ENCODE measurements at regions not wholly inside any gene's neighbourhood (a gene's known extent, or its start where the extent isn't known, plus 50 kb on each side); places are given as distances from the start of the nearest gene placed in this dataset.
"Not testable (repeated sequence)": the region's sequence is repeated elsewhere in the genome, so short reads cannot be mapped to it uniquely, and the experiment has no call there.

DNA sequence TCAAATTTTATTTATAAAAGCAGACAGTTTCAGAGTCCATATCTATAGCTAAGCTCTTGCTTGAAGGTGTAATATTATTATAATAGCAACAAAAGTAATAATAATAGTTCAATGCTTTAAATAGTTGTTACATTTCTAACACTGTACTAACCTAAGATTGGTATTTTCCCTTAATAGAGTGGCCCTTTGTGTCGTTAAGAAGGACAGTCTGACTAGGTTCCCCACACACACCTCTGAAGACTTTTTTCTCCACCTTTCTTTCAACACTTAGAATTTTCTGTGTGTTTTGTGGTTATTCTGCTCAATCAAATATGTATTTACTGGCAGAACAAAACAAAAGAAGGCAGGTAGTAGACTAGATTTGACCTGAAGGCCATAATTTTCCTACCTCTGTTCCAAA is 223.2 kb upstream of the ACO1 start:
- no peaks in the 10 kb centered on the region for H3K27me3 Mint-ChIP-seq (ENCODE audit: unreplicated experiment)
- no peak for DNase-seq
- no peaks in the 10 kb centered on the region for H3K4me1 Mint-ChIP-seq (ENCODE audit: low read depth, unreplicated experiment)
- H3K9me3 Mint-ChIP-seq (ENCODE audit: unreplicated experiment), result peaks cover 2% of the 10 kb centered on the region
- no peak overlapping the region for H3K27ac Mint-ChIP-seq (ENCODE audit: unreplicated experiment)
- no peaks in the 10 kb centered on the region for H3K36me3 Mint-ChIP-seq (ENCODE audit: unreplicated experiment)
- TF ChIP-seq CTCF (IDR thresholded peaks at IDR 0.05; ENCODE audit: partially characterized antibody, unreplicated experiment), result no peak
- no peak overlapping the region for H3K4me3 Mint-ChIP-seq (ENCODE audit: unreplicated experiment)

DNA sequence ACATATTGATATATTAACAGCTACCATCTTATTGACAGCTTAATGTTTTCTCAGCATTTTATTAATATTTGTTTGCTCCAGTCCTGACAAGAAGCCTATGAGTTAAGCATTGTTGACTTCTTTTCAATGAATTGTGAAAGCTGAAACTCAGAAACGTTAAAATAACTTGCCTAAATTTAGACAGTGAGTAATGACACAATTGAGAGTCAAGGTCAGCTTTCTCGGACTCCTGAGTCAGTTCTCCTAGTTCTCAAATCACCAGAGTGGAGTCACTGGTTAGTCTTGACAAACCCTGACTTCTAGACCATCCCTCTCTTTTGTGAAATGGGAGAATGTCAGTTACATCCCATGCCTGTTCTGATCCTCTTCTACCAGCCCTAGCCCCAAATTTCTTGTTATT is 222.7 kb upstream of the ACO1 start:
- Mint-ChIP-seq H3K4me1 (ENCODE audit: low read depth, unreplicated experiment) (no peaks in the 10 kb centered on the region), H3K36me3 (ENCODE audit: unreplicated experiment) (no peaks in the 10 kb centered on the region), H3K27me3 (ENCODE audit: unreplicated experiment) (no peaks in the 10 kb centered on the region), H3K9me3 (ENCODE audit: unreplicated experiment) (peaks cover 2% of the 10 kb centered on the region), H3K4me3 (ENCODE audit: unreplicated experiment) (no peak overlapping the region), H3K27ac (ENCODE audit: unreplicated experiment) (no peak overlapping the region)
- no peak for TF ChIP-seq CTCF (IDR thresholded peaks at IDR 0.05; ENCODE audit: partially characterized antibody, unreplicated experiment)
- DNase-seq, result no peak

- H3K4me1 Mint-ChIP-seq (ENCODE audit: low read depth, unreplicated experiment); H3K4me3 Mint-ChIP-seq (ENCODE audit: unreplicated experiment); H3K36me3 Mint-ChIP-seq (ENCODE audit: unreplicated experiment); DNase-seq; H3K9me3 Mint-ChIP-seq (ENCODE audit: unreplicated experiment); H3K27ac Mint-ChIP-seq (ENCODE audit: unreplicated experiment); H3K27me3 Mint-ChIP-seq (ENCODE audit: unreplicated experiment): not testable (repeated sequence)
Measured at GRCh38 chr9:32166316-32166715, 218.1 kb upstream of the ACO1 start.

- Mint-ChIP-seq H3K27me3 (ENCODE audit: unreplicated experiment) (no peaks in the 10 kb centered on the region), H3K4me3 (ENCODE audit: unreplicated experiment) (no peak overlapping the region), H3K36me3 (ENCODE audit: unreplicated experiment) (no peaks in the 10 kb centered on the region), H3K9me3 (ENCODE audit: unreplicated experiment) (no peaks in the 10 kb centered on the region), H3K4me1 (ENCODE audit: low read depth, unreplicated experiment) (no peaks in the 10 kb centered on the region), H3K27ac (ENCODE audit: unreplicated experiment) (no peak overlapping the region)
- no peak for DNase-seq
- TF ChIP-seq CTCF (IDR thresholded peaks at IDR 0.05; ENCODE audit: partially characterized antibody, unreplicated experiment), result no peak
Measured at GRCh38 chr9:32171339-32171738, 213.1 kb upstream of the ACO1 start.

DNA sequence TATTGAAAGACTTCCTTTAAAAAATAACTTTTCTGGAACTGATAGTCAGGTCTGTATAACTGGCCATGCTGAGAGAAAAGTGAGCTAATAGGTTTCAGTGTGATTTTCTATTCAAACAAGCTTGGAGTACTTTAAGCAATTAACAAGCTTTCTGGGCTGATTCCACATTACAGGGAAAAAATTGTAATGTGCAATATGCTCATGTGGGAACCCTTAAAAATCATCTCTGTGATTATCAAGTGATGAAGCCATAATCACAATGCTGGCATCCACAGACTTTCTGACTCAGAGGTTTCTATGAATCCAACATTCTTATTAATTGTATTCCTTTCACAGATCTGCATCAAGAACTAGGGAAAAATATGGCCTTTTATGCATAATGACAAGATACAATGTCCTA is 212.2 kb upstream of the ACO1 start:
- H3K27ac Mint-ChIP-seq (ENCODE audit: unreplicated experiment), result no peak overlapping the region
- H3K9me3 Mint-ChIP-seq (ENCODE audit: unreplicated experiment), result no peaks in the 10 kb centered on the region
- H3K4me3 Mint-ChIP-seq (ENCODE audit: unreplicated experiment), result no peak overlapping the region
- H3K27me3 Mint-ChIP-seq (ENCODE audit: unreplicated experiment), result no peaks in the 10 kb centered on the region
- no peaks in the 10 kb centered on the region for H3K4me1 Mint-ChIP-seq (ENCODE audit: low read depth, unreplicated experiment)
- no peak for DNase-seq
- TF ChIP-seq CTCF (IDR thresholded peaks at IDR 0.05; ENCODE audit: partially characterized antibody, unreplicated experiment), result no peak
- no peaks in the 10 kb centered on the region for H3K36me3 Mint-ChIP-seq (ENCODE audit: unreplicated experiment)

DNA sequence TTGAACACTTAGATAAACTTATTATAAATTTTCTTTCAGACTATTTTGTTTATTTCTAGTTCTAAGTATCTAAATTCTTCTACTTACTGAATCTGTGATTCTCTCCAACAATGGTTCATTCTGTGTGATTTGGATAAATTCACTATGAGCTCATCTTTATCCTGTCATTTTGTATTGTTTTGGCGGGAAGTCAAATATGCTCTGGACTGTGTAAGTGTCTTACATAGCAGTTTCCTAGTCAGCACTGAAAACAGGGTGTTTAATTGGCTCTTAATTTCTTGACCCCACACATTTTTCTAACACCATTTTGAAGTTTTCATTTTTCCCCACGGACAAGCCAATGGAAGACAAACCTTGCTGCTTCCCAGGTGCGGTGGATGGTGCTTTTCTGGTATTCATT is 207.0 kb upstream of the ACO1 start:
- no peak for TF ChIP-seq CTCF (IDR thresholded peaks at IDR 0.05; ENCODE audit: partially characterized antibody, unreplicated experiment)
- Mint-ChIP-seq H3K27ac (ENCODE audit: unreplicated experiment) (no peak overlapping the region), H3K9me3 (ENCODE audit: unreplicated experiment) (no peaks in the 10 kb centered on the region), H3K36me3 (ENCODE audit: unreplicated experiment) (no peaks in the 10 kb centered on the region), H3K4me3 (ENCODE audit: unreplicated experiment) (no peak overlapping the region), H3K4me1 (ENCODE audit: low read depth, unreplicated experiment) (no peaks in the 10 kb centered on the region), H3K27me3 (ENCODE audit: unreplicated experiment) (no peaks in the 10 kb centered on the region)
- DNase-seq, result no peak
